Activated naive CD4-positive, alpha-beta T cell treated with anti-CD3 and anti-CD28 coated beads, Interleukin-2, amount 50 U/mL, for 72 hours (primary cell): ENCODE measurements at regions not wholly inside any gene's neighbourhood (a gene's known extent, or its start where the extent isn't known, plus 50 kb on each side); places are given as distances from the start of the nearest gene placed in this dataset.
"Not testable (repeated sequence)": the region's sequence is repeated elsewhere in the genome, so short reads cannot be mapped to it uniquely, and the experiment has no call there.

Experiments
- ATAC-seq, 2 donors: fragments of 150-1000 bp; cut with Tn5 transposase; 2 replicates each; pipeline ENCODE4 v1.10.0; 2021; ENCODE audit warnings: mild to moderate bottlenecking in 2 of 2, moderate library complexity in 2 of 2
- DNase-seq, 2 donors: peaks; one replicate each; pipeline ENCODE4 v3.0.0; 2021 to 2022; ENCODE audit warnings: low spot score in 2 of 2
- H3K27ac Mint-ChIP-seq, 2 donors: one replicate each; pipeline ENCODE4 v1.8.0; 2022; ENCODE audit warnings: mild to moderate bottlenecking in 2 of 2, mixed read lengths in 2 of 2
- H3K36me3 Mint-ChIP-seq, 2 donors: one replicate each; pipeline ENCODE4 v1.8.0; 2022; ENCODE audit warnings: mixed read lengths in 2 of 2
- H3K9me3 Mint-ChIP-seq, 2 donors: one replicate each; pipeline ENCODE4 v1.8.0; 2022; ENCODE audit warnings: mixed read lengths in 2 of 2

- Mint-ChIP-seq H3K9me3 (peaks cover 0 to 11% of the 10 kb centered on the region in 2 donors), H3K36me3 (no peaks in the 10 kb centered on the region), H3K27ac (no peak overlapping the region)
- ATAC-seq: no peak
- no peak for DNase-seq
Observed at GRCh38 chr21:18144339-18144738, 100.3 kb upstream of the CHODL start.

- Mint-ChIP-seq H3K27ac (no peak overlapping the region), H3K9me3 (peaks cover 0 to 11% of the 10 kb centered on the region in 2 donors), H3K36me3 (no peaks in the 10 kb centered on the region)
- ATAC-seq (no peak), DNase-seq (no peak)
Observed at GRCh38 chr21:18142655-18143054, 102.0 kb upstream of the CHODL start.

- Mint-ChIP-seq H3K9me3 (no peaks in the 10 kb centered on the region), H3K27ac (no peak overlapping the region), H3K36me3 (no peaks in the 10 kb centered on the region)
- DNase-seq: no peak
- no peak for ATAC-seq
Observed at GRCh38 chr21:18138507-18138906, 106.1 kb upstream of the CHODL start.

- ATAC-seq: no peak
- no peak for DNase-seq
- Mint-ChIP-seq H3K36me3 (no peaks in the 10 kb centered on the region), H3K27ac (no peak overlapping the region), H3K9me3 (no peaks in the 10 kb centered on the region)
Observed at GRCh38 chr21:18129526-18129925, 115.1 kb upstream of the CHODL start.

GRCh38 chr21:18118566-18118965 lies 126.1 kb upstream of the CHODL start:
- no peaks in the 10 kb centered on the region for H3K9me3 Mint-ChIP-seq
- DNase-seq (no peak), ATAC-seq (no peak)
- H3K27ac Mint-ChIP-seq: no peak overlapping the region
- H3K36me3 Mint-ChIP-seq: no peaks in the 10 kb centered on the region

- no peak overlapping the region for H3K27ac Mint-ChIP-seq
- ATAC-seq (no peak), DNase-seq (no peak)
- no peaks in the 10 kb centered on the region for H3K9me3 Mint-ChIP-seq
- H3K36me3 Mint-ChIP-seq: no peaks in the 10 kb centered on the region
Observed at GRCh38 chr21:18117176-18117575, 127.5 kb upstream of the CHODL start.

- H3K36me3 Mint-ChIP-seq: no peaks in the 10 kb centered on the region
- DNase-seq (no peak), ATAC-seq (no peak)
- no peaks in the 10 kb centered on the region for H3K9me3 Mint-ChIP-seq
- no peak overlapping the region for H3K27ac Mint-ChIP-seq
Observed at GRCh38 chr21:18114810-18115209, 129.8 kb upstream of the CHODL start.

GRCh38 chr21:18104802-18105201 lies 139.8 kb upstream of the CHODL start:
- Mint-ChIP-seq H3K9me3 (peaks cover 7 to 8% of the 10 kb centered on the region in 2 donors), H3K27ac (no peak overlapping the region), H3K36me3 (peaks cover 0 to 9% of the 10 kb centered on the region in 2 donors)
- DNase-seq (no peak), ATAC-seq (no peak)

- Mint-ChIP-seq H3K9me3 (peaks cover 24% of the 10 kb centered on the region in 2 donors), H3K36me3 (peaks cover 6 to 14% of the 10 kb centered on the region in 2 donors)
- not testable (repeated sequence) for H3K27ac Mint-ChIP-seq, ATAC-seq, DNase-seq
Observed at GRCh38 chr21:18096413-18096812, 148.2 kb upstream of the CHODL start.

GRCh38 chr21:18089786-18090185 lies 154.8 kb upstream of the CHODL start:
- no peak overlapping the region for H3K27ac Mint-ChIP-seq
- DNase-seq: no peak
- no peak for ATAC-seq
- peaks cover 22 to 28% of the 10 kb centered on the region in 2 donors for H3K9me3 Mint-ChIP-seq
- H3K36me3 Mint-ChIP-seq: peaks cover 6 to 21% of the 10 kb centered on the region in 2 donors

GRCh38 chr21:18070392-18070791 lies 174.2 kb upstream of the CHODL start:
- ATAC-seq: no peak
- peaks cover 0 to 4% of the 10 kb centered on the region in 2 donors for H3K9me3 Mint-ChIP-seq
- no peak overlapping the region for H3K27ac Mint-ChIP-seq
- DNase-seq: no peak
- no peaks in the 10 kb centered on the region for H3K36me3 Mint-ChIP-seq

- Mint-ChIP-seq H3K36me3 (no peaks in the 10 kb centered on the region), H3K9me3 (peaks cover 0 to 4% of the 10 kb centered on the region in 2 donors), H3K27ac (no peak overlapping the region)
- ATAC-seq: no peak
- DNase-seq: no peak
Observed at GRCh38 chr21:18069875-18070274, 174.8 kb upstream of the CHODL start.

GRCh38 chr21:18060402-18060801 lies 184.2 kb upstream of the CHODL start:
- H3K9me3 Mint-ChIP-seq: peaks cover 4% of the 10 kb centered on the region in 2 donors
- DNase-seq (no peak), ATAC-seq (no peak)
- H3K36me3 Mint-ChIP-seq: no peaks in the 10 kb centered on the region
- H3K27ac Mint-ChIP-seq: no peak overlapping the region

- DNase-seq (no peak), ATAC-seq (no peak)
- H3K9me3 Mint-ChIP-seq: peaks cover 4% of the 10 kb centered on the region in 2 donors
- H3K36me3 Mint-ChIP-seq: no peaks in the 10 kb centered on the region
- H3K27ac Mint-ChIP-seq: no peak overlapping the region
Observed at GRCh38 chr21:18058731-18059398, 185.8 kb upstream of the CHODL start.

- ATAC-seq: no peak
- Mint-ChIP-seq H3K27ac (no peak overlapping the region), H3K36me3 (no peaks in the 10 kb centered on the region), H3K9me3 (no peaks in the 10 kb centered on the region)
- DNase-seq: no peak
Observed at GRCh38 chr21:18053151-18053550, 191.5 kb upstream of the CHODL start.

- DNase-seq (no peak), ATAC-seq (no peak)
- no peaks in the 10 kb centered on the region for H3K9me3 Mint-ChIP-seq
- H3K36me3 Mint-ChIP-seq: no peaks in the 10 kb centered on the region
- no peak overlapping the region for H3K27ac Mint-ChIP-seq
Observed at GRCh38 chr21:18049461-18049860, 195.2 kb upstream of the CHODL start.

GRCh38 chr21:18041012-18041411 lies 203.6 kb upstream of the CHODL start:
- ATAC-seq (no peak), DNase-seq (no peak)
- Mint-ChIP-seq H3K9me3 (no peaks in the 10 kb centered on the region), H3K27ac (no peak overlapping the region), H3K36me3 (no peaks in the 10 kb centered on the region)

GRCh38 chr21:18030248-18030647 lies 211.1 kb upstream of the C21orf91 start:
- DNase-seq (no peak), ATAC-seq (peak; percentile 72 to 73)
- Mint-ChIP-seq H3K36me3 (no peaks in the 10 kb centered on the region), H3K9me3 (peaks cover under 1 to 1% of the 10 kb centered on the region in 2 donors), H3K27ac (no peak overlapping the region)
